GM18511 (cell line): ENCODE measurements at regions not wholly inside any gene's neighbourhood (a gene's known extent, or its start where the extent isn't known, plus 50 kb on each side); places are given as distances from the start of the nearest gene placed in this dataset.

ENCODE experiments used
- ATAC-seq: cut with Tn5 transposase; IDR thresholded peaks from one replicate; pipeline ENCODE4 v1.9.1; 2021; ENCODE audit warnings: mild to moderate bottlenecking, moderate library complexity; ENCODE audit not compliant: unreplicated experiment

DNA sequence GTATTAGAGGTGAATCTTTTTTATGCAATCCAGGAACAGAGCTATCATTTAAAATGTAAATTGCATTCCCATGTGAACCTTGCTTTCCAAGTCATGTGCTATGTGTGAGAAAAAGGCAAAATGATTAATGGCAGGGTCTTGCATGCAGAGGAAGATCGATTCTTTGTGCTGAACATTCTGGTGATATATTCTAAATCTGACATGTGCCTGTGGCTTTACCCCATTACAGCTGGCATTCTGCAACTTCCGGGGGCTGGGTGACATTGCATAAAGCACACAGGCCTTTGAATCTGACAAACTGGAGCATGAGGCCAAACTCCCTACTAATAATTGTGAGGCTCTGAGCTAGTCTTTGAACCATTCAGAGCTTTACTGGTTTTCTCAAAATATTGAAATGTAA lies 1449.7 kb downstream of the CDH8 start:
- no peak for ATAC-seq

DNA sequence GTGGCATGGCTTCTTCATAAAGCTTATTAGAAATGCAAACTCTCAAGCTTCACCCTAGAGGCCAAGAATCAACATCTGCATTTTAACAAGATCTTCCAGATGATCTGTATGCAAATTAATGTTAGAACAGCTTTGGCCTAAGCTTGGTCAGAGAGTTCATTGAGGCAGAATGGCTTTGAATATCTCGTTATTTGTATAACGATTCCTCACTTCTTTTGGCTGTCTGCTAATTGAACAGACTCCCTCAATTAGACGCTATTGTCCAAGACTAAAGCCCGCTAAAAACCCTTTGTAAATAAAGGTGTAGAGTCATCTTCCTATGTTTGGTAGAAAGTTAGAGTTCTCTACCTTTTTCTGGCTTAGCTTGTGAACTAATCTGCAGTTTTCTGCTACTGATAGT lies 1453.7 kb downstream of the CDH8 start:
- ATAC-seq = no peak

DNA sequence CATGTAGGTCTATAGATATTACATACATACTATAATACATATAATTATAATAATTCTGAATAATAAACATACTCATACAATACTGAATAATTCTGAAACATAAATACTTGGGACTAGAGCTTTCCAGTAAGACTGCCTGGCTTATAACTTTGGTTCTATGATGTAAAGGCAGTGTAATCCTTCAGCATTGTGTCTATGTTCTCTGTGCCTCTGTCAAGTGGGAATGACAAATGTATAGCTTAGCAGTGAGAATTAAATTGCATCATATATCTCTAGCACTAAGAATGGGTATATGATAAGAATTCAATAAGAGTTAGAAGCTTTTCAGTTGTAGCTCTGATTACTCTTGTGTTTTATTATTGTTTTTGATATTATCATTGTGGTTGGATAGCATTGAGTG lies 1469.3 kb downstream of the CDH8 start:
- no peak for ATAC-seq

DNA sequence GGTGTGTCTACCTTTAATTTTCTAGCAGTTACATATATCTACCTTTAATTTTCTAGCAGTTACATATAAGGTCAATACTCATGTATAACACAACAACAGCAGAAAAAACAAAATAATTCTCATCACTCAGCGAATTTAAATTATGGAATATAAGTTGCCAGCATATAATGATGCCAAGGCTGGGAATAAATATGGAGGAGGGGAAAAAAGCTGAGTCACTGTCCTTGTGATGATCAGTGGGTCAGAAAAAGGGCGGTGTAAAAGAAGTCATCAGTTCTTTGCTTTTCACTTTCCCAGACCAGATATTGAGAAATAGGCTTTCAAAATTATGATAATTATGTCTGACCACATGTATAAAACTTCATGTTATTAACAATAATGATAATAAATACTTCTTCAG lies 1471.7 kb downstream of the CDH8 start:
- ATAC-seq = no peak

DNA sequence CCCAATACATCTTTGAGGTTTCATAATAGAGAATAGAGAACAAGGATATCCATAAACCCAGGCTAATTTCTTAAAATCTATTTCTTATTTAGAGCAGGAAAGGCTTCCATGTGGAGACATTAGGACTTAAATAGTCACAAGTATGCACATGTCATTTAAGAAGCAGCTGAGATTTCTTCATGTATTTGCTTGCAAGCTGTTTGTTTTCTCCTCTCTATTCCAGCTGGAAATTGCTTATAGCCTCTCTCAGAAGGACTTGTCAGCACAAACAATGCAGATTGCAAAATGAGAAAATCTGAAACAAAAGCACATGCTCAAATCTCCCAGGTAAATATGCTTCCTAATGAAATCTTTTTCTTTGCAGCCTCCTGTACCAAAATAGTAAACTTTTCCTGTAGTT lies 1473.1 kb downstream of the CDH8 start:
- no peak for ATAC-seq

DNA sequence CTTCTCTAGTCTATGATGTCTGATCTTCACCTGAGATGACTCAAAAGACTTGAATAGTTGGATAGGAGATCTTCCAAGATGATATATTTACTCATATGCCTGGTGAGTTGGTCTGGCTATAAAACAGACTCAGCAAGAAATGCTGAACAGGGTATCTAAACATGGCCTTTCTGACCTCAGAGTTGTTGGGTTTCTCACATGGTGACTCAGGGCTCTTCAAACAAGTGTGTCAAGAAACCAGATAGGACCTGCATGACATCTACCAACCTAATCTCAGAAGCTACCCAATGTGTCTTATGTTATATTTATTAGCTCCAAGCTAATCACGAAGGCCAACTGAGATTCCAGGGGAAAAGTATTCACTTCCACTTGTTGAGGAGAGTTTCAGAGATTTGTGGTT lies 1477.3 kb downstream of the CDH8 start:
- ATAC-seq = no peak

DNA sequence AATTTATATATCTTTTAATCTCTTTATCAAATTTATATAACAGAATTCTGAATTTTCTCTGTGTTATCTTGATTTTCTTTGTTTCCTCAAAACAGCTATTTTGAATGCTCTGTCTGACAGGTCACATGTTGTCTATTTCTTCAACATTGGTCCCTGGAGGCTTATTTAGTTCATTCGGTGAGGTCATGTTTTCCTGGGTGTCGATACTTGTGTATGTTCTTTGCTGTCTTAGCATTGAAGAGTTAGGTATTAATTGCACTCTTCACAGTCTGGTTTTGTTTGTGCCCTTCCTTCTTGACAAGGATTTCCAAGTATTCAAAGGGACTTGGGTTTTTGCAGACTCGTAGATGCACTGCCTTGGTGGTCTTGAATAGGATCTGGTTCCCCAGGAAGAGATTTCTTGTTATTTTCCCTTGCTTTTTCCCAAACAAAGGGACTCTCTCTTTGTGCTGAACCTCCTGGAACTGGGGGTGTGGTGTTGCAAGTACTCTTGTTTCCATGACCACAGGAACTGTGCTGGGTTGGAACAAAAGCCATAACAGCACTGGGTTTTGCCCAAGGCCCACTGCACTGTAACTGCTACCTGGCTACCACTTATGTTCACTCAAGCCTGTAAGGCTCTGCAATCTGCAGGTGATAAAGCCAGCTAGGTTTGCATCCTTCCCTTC lies 1483.0 kb downstream of the CDH8 start:
- no peak for ATAC-seq

DNA sequence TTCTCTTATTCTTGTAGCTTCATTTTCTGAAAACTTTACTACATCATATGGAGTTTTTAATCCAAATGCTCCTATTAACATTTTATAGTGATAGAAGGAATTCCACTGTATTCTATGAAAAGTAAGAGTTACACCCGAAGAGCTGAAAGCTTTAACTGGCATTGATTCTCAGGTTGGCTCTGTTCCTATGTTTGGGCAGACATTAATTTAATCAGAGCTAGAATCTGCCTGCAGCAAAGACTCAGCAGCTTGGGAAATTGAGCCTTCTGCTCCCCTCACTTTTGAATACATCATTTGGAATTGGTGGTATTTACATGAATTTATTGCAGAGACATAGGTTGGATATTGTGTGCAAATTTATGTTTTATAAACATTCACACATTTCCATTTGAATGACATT lies 1494.7 kb downstream of the CDH8 start:
- no peak for ATAC-seq

DNA sequence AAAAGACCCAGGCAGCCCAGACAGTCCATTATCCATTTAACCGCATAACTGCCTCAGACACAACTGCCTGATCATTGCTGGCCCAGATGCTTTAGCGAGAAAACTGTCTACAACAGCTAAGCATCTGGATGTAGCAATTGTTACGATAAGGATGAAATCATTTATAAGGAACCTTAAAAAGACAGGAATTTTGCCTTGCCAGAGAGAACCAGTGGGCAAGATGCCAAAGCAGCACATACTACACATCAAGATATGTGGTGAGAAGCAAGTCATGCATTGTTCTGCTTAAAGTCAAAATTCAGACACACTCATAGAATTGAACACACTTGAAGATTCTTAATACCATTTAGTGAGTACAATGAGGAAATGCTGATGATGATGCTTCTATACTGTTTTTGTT lies 1525.3 kb downstream of the CDH8 start:
- ATAC-seq = no peak

DNA sequence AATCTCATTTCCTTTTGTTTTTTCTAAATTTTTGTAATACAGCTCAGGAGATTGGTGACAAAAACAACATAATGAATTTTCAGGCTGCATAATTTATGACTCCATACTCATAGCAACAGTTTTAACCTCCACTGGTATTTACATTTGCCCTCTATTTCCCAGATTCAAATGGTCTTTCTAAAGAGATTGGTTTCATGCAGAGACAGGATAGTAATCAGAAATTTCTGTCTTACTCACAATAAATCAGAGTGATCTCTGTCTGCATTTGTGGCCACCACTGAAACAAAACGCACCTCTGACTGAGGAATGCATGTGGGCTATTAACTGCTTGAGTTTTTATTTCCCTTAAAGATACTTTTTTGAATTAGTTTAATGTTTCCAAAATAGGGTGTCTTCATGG lies 1526.0 kb downstream of the CDH8 start:
- no peak for ATAC-seq

DNA sequence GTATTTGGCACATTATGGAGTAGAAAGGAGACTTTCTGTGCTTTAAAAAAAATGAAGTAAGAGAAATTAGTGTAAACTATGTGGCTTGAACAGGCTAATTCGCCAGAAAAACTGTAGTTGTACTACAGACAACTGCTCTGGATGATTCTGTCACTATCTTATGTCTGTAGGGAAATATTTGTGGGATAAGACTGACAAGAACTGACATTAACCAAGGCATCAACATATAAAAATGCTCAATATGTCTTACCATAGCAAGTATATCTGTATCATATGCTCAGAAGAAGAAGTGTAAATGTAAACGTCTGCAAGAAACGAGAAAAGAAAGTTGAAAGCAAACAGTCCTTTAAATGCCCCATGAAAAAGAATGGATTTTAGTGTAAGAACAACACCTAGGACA lies 1545.0 kb downstream of the CDH8 start:
- ATAC-seq = no peak

DNA sequence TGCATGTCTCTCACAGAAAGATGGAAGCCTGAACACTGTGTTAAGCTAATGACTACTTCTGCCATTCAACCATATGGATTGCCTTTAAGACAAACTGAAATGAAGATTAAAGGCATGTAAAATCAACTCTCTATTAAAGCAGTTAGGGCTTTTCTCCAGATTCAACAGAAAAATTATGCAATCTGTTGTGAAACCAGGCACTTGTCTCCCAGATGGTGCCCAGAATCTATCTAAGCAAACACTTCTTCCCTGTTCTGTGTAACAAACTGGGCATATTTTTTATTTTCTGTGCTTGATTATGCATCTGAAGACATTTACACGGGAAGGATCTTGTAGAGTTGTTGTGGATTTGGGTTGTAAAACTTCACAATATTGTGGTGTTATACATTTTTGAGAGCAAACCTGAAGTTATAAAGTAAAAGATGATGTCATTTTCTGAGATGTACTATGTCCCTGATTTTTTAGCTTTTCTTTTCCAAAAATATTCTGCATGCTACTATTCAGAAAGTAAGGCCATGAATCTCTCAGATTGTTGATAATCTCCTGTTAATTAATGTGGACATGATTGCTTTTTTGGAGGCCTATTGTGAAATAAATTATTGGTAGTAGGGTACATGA lies 1550.3 kb downstream of the CDH8 start:
- ATAC-seq = no peak

DNA sequence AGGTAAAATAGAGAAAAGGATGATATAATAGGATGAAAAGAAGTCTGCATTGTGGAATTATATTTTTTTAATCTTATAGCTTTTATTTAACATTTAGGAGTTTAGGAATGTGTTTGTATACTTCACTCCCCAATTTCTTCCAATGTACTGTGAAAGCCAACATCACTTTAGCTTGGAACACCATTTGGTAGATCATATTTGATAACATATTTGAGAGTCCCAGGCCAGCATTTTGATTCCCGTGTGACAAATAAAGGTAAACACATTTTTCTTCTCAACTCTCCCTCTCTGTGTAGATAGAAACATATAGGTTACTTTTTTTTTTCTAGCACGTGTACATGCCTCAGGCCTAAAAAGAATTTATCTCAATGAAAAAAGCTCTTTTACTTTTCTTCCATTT lies 1551.3 kb downstream of the CDH8 start:
- ATAC-seq = no peak

DNA sequence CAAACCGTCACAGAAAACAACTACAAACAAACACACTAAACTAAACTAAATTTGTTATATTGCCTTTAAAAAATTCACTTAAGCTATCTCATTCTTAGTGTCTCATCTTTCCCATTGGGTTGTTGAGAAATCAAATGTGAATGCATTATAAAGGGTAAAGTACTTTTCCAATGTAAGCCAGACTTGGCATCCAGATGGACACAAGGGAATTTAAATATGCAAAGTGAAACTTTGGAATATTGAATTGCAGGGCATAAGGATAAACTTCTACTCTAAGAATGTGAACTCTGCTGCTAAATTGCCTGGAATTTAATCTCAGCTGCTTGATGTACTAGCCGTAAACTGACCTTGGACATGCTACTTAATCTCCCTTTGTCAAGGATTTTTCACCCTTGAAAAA lies 1554.6 kb downstream of the CDH8 start:
- no peak for ATAC-seq

DNA sequence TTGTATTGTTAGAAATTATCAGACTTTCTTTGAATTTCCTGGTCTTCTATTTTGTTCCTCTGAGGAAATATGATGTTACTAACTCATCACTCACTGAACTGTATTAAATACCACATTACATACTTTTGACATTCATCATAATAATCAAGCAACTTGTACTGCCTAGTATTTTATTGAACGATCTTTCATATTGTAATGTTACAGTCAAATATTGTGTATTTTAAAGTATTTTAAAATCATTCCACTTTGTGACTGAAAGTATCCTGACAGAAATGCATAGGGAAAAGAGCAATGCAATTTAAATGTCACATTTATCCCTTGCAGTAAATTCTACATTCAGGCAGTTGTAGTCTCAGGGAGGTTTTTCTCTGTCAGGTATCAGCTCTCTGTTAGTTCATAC lies 1557.4 kb downstream of the CDH8 start:
- no peak for ATAC-seq

DNA sequence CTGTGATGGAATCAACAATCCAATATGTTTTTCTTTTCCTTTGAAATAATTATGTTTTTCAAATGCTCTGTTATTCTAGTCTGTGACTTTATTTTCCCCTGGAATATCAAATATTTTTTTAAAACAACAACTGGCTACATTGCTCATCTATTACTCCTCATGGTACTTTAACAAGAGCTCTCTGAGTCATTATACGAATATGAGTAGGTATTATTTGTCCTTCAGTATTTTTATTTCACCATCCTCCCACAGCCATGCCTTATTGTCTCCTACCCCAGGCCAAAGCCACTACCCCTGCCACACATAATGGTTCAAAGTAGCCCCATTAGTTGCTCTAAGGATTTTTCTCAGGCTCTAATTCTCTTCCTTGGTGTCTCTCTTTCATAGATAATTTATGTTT lies 1572.3 kb downstream of the CDH8 start:
- ATAC-seq = no peak

DNA sequence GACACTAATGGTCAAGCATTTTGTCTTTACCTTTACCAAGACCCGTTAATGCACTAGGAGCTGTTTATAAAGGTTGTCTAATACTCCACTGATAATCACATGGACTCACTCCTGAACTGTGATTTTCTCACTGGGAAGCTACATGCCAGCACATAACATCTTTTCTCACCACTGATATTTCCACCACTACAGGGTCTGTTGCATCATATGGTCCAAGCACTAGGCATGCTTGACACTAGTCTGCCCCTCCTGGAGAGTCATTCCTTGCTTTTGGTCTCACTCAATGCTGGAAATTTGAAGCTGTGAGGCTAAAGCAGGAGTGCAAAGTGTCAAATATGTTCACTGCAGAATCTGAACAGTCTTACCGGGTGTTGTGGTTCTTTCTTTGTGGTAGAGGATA lies 1576.8 kb downstream of the CDH8 start:
- no peak for ATAC-seq

DNA sequence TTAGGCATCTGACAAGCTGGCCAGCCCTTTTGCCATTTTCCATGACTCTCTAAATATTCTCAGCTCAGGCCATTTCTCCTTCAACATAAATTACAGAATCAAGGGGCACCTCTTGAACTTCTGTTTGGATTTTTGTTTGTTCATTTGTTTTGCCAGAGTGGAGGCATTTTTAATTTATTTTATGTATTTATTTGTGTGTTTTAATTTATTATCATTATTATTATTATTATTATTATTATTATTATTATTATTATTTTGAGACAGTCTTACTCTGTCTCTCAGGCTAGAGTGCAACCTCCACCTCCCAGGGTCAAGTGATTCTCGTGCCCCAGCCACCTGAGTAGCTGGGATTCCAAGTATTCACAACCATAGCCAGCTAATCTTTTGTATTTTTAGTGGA lies 1578.0 kb downstream of the CDH8 start:
- ATAC-seq = no peak

DNA sequence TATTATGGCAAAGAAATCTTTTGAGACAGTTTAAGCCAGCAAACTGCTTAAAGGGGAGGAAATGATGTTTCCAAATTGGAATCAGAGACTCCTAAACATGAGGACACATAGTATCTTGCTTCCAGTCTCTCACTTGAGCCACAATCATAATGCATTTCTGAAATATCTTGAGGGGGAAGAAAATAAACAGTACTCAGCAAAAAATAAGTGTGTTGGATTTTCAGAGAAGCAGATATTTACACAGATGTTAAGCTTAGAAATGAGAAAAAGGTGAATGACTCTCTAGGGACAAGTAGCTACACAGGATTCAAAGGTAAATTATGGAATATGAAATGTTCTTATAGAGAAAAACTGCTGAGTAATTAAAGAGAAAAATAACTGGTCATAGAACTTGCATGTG lies 1583.6 kb downstream of the CDH8 start:
- ATAC-seq = no peak

DNA sequence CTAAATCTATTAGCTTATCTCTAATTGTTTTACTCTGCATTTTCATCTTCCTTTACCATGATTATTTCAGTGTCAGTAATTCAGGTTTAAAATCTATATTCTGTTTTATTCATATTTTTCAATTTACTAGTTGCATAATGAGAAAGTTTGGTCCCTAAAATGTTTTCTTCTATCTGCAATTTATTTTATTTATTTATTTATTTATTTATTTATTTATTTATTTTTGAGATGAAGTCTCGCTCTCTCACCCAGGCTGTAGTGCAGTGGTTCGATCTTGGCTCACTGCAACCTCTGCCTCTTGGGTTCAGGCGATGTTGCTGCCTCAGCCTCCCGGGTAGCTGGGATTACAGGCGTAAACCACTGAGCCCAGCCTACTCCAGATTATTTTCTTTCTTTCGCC lies 1597.3 kb downstream of the CDH8 start:
- ATAC-seq = no peak

DNA sequence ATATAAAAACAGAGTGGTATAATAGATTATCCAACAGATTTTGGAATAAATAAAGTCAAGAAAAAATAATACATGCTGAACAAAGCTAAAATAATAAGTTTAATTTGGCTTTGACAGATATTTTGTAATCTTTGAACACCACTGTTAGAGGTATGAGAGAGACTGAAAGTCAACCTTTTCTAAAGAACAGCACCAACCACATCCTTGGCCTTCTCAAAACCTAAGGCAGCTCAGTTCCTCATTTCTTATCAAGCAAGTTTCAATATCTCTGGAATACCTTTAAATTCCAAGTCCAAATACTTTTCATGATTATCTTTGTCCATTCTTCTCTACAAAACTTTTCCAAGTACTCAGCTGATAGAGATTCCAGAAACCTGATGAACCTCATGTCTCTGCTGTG lies 1603.8 kb downstream of the CDH8 start:
- ATAC-seq = no peak

DNA sequence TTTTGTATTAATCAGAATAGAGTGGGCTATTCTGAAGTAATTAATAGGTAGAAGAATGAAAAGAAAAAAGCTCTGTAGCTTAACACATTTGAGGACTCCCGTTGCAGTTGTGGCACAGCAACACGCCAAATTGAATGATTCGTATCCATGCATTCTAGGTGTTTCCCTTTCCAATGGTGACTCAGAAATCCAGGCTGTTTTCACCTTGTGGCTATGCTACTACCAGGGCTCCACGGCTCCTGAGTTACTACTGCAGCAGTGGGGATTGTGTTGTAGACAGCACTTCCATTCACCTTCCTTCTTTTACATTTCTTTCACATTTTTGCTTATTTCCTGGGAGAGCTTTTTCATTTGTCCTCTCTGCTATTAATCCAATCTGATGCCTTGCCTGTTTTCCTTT lies 1616.4 kb downstream of the CDH8 start:
- ATAC-seq = no peak

DNA sequence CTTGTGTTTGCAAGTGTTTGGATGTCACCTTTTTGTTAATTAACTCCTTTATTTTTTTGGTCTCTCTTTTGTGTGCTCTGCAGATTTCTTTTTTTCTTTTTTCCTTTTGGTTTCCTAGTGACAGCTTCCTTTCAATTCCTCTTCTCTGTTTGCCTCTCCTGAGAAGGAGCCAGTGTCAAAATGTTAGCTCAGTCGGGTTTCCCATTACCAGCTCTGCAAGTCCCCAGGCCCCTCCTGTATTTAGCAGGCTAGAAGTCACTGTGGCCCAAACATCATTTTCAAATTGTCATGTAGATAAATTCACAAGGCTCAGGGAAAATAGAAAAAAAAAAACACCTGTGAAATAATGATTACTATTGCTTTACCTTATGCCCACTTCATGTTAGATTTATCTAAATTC lies 1621.6 kb downstream of the CDH8 start:
- no peak for ATAC-seq
